ENCODE measurements at regions not wholly inside any gene's neighbourhood (a gene's known extent, or its start where the extent isn't known, plus 50 kb on each side); places are given as distances from the start of the nearest gene placed in this dataset.

GRCh38 chr13:44873461-44873860 is 115.8 kb downstream of the NUFIP1 start:
- H3K36me3 Mint-ChIP-seq, result no peaks in the 10 kb centered on the region
- DNase-seq, result no peak
- Histone ChIP-seq H3K4me3 (ENCODE audit: low read length) (no peak overlapping the region), H3K27me3 (ENCODE audit: control insufficient read depth, insufficient read depth, low read length) (no peaks in the 10 kb centered on the region), H3K36me3 (ENCODE audit: control insufficient read depth, insufficient read depth, low read length) (no peaks in the 10 kb centered on the region), H3K27ac (ENCODE audit: low read length) (no peak overlapping the region), H3K4me1 (ENCODE audit: control insufficient read depth, insufficient read depth, low read length) (no peaks in the 10 kb centered on the region), H3K9me3 (ENCODE audit: control insufficient read depth, insufficient read depth, low read length) (peaks cover 7% of the 10 kb centered on the region)
- H3K4me3 Mint-ChIP-seq, result no peak overlapping the region
- H3K9me3 Mint-ChIP-seq, result no peaks in the 10 kb centered on the region
- TF ChIP-seq CTCF (IDR thresholded peaks at IDR 0.05), result no peak
- ATAC-seq, result no peak
- intact Hi-C loops (cut with micrococcal nuclease), result no loop called here
- H3K27me3 Mint-ChIP-seq (ENCODE audit: low read depth in 2 of 2), result peaks cover 7 to 13% of the 10 kb centered on the region in 2 donors
- no peaks in the 10 kb centered on the region for H3K4me1 Mint-ChIP-seq
- H3K27ac Mint-ChIP-seq, result no peak overlapping the region
- 72% methylated on average over 8 of the region's 8 CpGs for WGBS (ENCODE audit: insufficient coverage)

DNA sequence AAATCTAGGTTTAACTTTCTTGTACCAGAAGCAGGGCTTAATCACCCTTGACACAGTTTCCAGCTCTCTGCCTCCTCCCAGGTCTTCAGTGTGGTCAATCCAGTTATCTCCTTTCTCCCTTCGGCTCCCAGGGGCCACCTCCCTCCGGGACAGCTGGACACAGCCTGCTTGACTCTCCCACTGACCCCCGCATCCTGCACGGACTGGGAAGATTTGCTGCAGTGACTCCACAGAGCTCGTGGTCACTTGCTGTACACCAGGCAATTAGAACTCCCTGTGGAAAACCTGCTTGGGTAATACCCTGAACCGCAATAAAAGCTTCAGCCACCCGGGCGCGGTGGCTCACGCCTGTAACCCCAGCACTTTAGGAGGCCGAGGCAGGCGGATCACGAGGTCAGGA is 116.5 kb downstream of the NUFIP1 start:
- no peak overlapping the region for H3K4me3 ChIP-seq (ENCODE audit: low read length)
- Mint-ChIP-seq H3K27ac (no peak overlapping the region), H3K4me3 (no peak overlapping the region), H3K27me3 (ENCODE audit: low read depth in 2 of 2) (peaks cover 0 to 6% of the 10 kb centered on the region in 2 donors), H3K36me3 (no peaks in the 10 kb centered on the region), H3K4me1 (no peaks in the 10 kb centered on the region), H3K9me3 (no peaks in the 10 kb centered on the region)
- ATAC-seq (no peak), DNase-seq (no peak)
- H3K27ac ChIP-seq (ENCODE audit: low read length), result no peak overlapping the region
- H3K9me3 ChIP-seq (ENCODE audit: control insufficient read depth, insufficient read depth, low read length), result peaks cover 7% of the 10 kb centered on the region
- TF ChIP-seq CTCF (IDR thresholded peaks at IDR 0.05), result no peak
- WGBS (ENCODE audit: insufficient coverage), result 93% methylated on average over 13 of the region's 13 CpGs
- no peaks in the 10 kb centered on the region for H3K27me3 ChIP-seq (ENCODE audit: control insufficient read depth, insufficient read depth, low read length)
- H3K4me1 ChIP-seq (ENCODE audit: control insufficient read depth, insufficient read depth, low read length), result no peaks in the 10 kb centered on the region
- H3K36me3 ChIP-seq (ENCODE audit: control insufficient read depth, insufficient read depth, low read length), result no peaks in the 10 kb centered on the region
- intact Hi-C loops (cut with micrococcal nuclease), result no loop called here

GRCh38 chr13:44870456-44870929 is 118.8 kb downstream of the NUFIP1 start:
- Mint-ChIP-seq H3K9me3 (peaks cover 2 to 3% of the 10 kb centered on the region in 2 donors), H3K36me3 (no peaks in the 10 kb centered on the region), H3K4me3 (no peak overlapping the region), H3K27ac (no peak overlapping the region), H3K27me3 (ENCODE audit: low read depth in 2 of 2) (peaks cover 0 to 9% of the 10 kb centered on the region in 2 donors), H3K4me1 (no peaks in the 10 kb centered on the region)
- H3K9me3 ChIP-seq (ENCODE audit: control insufficient read depth, insufficient read depth, low read length), result no peaks in the 10 kb centered on the region
- ATAC-seq, result no peak
- TF ChIP-seq CTCF (IDR thresholded peaks at IDR 0.05), result no peak
- no peak overlapping the region for H3K4me3 ChIP-seq (ENCODE audit: low read length)
- DNase-seq, result no peak
- intact Hi-C loops (cut with micrococcal nuclease), result no loop called here
- H3K27me3 ChIP-seq (ENCODE audit: control insufficient read depth, insufficient read depth, low read length), result no peaks in the 10 kb centered on the region
- H3K27ac ChIP-seq (ENCODE audit: low read length), result no peak overlapping the region
- 55% methylated on average over 4 of the region's 6 CpGs for WGBS (ENCODE audit: insufficient coverage)
- no peaks in the 10 kb centered on the region for H3K4me1 ChIP-seq (ENCODE audit: control insufficient read depth, insufficient read depth, low read length)
- H3K36me3 ChIP-seq (ENCODE audit: control insufficient read depth, insufficient read depth, low read length), result no peaks in the 10 kb centered on the region

DNA sequence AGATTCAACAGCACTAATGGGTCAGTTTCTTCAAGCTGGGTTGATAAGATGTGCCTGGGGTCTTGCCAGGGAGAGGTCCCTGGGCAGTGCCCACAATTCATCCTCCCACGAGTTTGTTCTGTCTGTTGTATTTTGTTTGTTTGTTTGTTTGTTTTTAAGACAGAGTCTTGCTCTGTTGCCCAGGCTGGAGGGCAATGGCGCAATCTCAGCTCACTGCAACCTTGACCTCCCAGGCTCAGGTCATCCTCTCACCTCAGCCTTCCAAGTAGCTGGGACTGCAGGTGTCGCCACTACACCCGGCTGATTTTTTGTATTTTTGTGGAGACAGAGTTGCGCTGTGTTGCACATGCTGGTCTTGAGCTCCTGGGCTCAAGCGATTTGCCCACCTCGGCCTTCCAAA is 120.1 kb downstream of the NUFIP1 start:
- no peak for DNase-seq
- no peak for ATAC-seq
- 77% methylated on average over 7 of the region's 7 CpGs for WGBS (ENCODE audit: insufficient coverage)
- no peak overlapping the region for H3K27ac ChIP-seq (ENCODE audit: low read length)
- Mint-ChIP-seq H3K36me3 (no peaks in the 10 kb centered on the region), H3K4me1 (no peaks in the 10 kb centered on the region), H3K27me3 (ENCODE audit: low read depth in 2 of 2) (peaks cover 0 to 13% of the 10 kb centered on the region in 2 donors), H3K27ac (no peak overlapping the region), H3K9me3 (peaks cover 2 to 3% of the 10 kb centered on the region in 2 donors), H3K4me3 (no peak overlapping the region)
- TF ChIP-seq CTCF (IDR thresholded peaks at IDR 0.05), result no peak
- no peaks in the 10 kb centered on the region for H3K36me3 ChIP-seq (ENCODE audit: control insufficient read depth, insufficient read depth, low read length)
- H3K4me1 ChIP-seq (ENCODE audit: control insufficient read depth, insufficient read depth, low read length), result no peaks in the 10 kb centered on the region
- intact Hi-C loops (cut with micrococcal nuclease), result no loop called here
- no peaks in the 10 kb centered on the region for H3K9me3 ChIP-seq (ENCODE audit: control insufficient read depth, insufficient read depth, low read length)
- no peaks in the 10 kb centered on the region for H3K27me3 ChIP-seq (ENCODE audit: control insufficient read depth, insufficient read depth, low read length)
- H3K4me3 ChIP-seq (ENCODE audit: low read length), result no peak overlapping the region
